NCI-H1092 (cell line): ENCODE measurements at regions not wholly inside any gene's neighbourhood (a gene's known extent, or its start where the extent isn't known, plus 50 kb on each side); places are given as distances from the start of the nearest gene placed in this dataset.
"Not testable (repeated sequence)": the region's sequence is repeated elsewhere in the genome, so short reads cannot be mapped to it uniquely, and the experiment has no call there.

Source experiments
- DNase-seq: peaks from one replicate; lab custom pipeline; 2025; lab: John Stamatoyannopoulos, UW

GRCh38 chr10:8691498-8692017 is 637.1 kb downstream of the GATA3 start:
- no peak for DNase-seq

GRCh38 chr10:8693635-8694034 is 639.1 kb downstream of the GATA3 start:
- DNase-seq: not testable (repeated sequence)

DNA sequence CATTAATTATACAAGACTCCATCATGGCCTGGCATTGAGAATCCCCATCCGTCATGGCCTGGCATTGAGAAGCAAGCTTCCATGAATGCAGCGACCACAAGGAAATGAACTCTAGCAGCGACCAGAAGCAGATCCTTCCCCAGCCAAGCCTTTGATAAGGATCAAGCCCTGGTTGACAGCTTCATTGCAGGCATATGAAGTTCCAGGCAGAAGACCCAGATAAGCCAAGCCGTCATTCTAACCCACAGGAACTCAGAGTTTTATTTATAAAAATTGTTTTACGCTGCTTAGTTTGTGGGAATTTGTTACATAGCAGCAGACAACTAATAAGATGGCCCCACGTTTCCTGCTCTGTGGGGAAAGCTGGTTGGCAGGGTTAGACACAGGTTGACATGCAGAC is 642.3 kb downstream of the GATA3 start:
- no peak for DNase-seq

DNA sequence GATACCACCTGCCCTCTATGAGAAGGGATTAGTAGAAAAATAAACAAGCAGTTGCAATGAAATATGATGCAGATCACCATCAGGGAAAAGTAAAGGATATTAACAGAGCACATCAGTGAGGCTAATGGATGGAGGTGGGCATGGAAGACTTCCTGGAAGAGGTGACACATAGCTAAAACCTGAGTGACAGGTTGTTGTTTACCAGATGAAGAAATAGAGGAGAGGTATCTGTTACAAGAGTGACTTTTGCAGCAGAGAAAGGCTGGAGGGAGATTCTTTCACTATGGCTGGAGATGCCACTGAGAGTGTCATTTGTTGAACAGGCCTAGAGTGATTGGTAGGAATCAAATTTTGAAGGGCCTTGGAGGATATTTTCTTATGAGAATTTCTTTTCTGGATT is 646.2 kb downstream of the GATA3 start:
- no peak for DNase-seq

DNA sequence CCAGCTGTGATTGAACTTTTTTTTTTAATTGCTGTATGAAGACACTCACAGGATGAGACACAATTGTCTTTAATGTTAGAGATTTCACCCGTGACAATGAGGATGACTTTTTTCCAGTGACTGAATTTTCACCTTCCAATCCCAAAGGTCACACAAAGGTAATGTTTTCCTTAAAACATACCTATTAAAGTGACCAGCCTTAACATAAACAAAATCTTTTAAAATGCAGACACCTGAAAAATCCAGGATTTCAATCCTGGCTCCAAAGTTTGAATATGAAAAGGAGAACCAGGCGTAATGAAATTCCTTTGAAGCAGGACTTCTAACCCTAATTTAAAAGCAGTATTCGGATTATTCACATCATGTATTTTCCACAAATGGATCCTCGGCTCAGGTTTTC is 647.7 kb downstream of the GATA3 start:
- no peak for DNase-seq

- no peak for DNase-seq
Observed at GRCh38 chr10:8705415-8705814, 650.9 kb downstream of the GATA3 start.

- DNase-seq: no peak
Observed at GRCh38 chr10:8712656-8713055, 658.2 kb downstream of the GATA3 start.

DNA sequence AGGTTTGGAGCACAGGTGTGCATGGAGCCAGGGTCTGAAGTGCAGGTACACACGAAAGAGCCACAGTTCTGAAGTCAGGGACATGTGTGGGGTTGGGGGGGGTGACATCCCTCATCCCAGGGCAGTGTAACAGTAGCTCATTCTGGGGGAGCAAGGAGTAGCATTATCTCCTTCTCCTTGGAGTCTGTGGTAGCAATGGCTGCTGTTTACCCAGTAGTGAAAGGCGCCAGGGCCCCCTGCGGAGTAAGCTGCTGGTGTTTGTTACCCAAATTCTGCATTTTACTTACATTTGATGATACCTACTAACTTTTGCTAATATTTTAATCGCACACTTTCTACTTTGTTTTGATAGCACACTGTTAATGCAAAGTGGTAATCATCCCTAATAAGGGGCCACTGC is 665.5 kb downstream of the GATA3 start:
- DNase-seq: no peak

DNA sequence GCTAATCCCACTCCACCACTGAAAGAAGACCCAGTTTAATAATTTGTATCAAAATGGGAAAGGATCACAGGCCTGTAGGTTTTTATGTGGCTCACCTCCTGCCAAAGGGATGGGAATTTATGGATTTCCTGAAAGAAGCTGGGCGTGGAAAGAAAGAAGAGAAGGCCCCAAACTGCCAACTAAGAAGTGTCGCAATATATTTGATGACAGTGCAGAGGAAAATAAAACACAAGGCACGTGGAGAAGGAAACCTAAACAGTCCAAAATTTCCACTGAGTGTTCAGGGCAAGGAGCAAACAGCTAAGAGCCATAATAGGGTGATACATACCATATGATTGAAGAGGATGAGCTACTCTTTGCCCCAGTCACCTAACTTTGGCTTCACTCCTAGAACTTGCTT is 667.2 kb downstream of the GATA3 start:
- no peak for DNase-seq

- DNase-seq: no peak
Observed at GRCh38 chr10:8722835-8723234, 668.3 kb downstream of the GATA3 start.

- DNase-seq: no peak
Observed at GRCh38 chr10:8725343-8725742, 670.9 kb downstream of the GATA3 start.

DNA sequence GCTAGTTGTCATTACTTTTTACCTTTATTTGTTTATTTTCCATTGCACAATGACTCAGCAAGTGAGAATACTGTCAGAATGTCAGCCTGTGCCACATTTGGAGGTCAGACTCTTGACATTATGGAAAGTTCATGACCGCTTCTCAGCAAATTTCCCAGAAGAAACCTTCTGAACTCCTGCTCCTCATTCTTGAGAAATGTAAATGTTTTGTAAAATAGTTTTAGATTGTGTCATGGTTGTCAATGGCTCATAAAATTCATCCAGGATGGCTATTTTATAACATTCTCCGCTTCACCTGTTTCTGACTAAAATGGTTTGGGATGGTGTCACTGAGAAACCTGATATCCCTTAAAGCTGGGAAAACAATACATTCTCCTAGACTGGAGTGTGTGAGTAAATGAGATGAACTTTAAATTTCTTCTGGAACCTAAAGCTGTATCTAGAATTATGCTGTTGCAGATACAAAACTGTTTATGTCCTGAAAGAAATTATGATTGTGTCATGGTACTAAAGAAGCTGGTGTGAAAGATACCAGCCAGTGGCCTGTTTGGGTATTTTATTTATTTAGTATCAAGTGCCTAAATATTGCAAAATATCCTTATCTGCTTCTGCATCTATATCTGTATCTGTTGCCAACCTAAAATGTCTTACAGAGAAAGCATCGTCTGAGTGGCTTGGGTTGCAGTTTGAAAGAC is 671.7 kb downstream of the GATA3 start:
- DNase-seq: no peak

DNA sequence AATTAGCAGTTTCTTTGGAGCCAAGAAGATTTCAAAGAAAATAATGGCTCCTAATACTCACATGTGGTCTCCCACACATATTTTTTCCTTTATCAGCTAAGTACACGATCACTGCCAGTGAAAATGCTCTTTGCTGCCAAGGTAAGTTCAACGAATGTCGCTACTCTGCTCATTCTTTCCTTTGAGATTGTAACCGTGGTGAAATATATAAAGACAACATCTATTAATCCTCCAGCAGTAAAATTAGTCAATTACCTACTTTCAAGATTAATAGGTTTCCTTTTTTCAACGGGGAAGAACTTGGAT is 672.2 kb downstream of the GATA3 start:
- DNase-seq: no peak

GRCh38 chr10:8731121-8732095 is 676.9 kb downstream of the GATA3 start:
- no peak for DNase-seq

DNA sequence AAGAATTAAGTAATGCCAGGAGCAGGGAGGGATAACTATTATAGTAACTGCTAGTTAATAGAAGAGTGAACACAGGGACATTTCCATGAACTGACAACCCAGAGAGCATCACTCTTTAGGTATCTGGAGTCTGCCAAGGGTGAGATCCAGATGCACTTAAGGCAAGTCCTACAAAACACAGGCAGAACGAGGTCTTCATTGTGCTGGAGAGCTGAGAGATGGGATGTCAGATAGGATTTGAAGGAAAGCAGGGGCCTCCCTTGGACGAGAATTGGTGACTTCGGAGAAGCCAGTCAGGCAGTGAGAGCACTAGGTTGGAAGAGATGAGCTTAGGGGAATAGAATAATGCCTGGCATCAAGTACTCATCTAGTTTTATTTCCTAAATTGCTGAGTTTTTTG is 684.5 kb downstream of the GATA3 start:
- DNase-seq: no peak

DNA sequence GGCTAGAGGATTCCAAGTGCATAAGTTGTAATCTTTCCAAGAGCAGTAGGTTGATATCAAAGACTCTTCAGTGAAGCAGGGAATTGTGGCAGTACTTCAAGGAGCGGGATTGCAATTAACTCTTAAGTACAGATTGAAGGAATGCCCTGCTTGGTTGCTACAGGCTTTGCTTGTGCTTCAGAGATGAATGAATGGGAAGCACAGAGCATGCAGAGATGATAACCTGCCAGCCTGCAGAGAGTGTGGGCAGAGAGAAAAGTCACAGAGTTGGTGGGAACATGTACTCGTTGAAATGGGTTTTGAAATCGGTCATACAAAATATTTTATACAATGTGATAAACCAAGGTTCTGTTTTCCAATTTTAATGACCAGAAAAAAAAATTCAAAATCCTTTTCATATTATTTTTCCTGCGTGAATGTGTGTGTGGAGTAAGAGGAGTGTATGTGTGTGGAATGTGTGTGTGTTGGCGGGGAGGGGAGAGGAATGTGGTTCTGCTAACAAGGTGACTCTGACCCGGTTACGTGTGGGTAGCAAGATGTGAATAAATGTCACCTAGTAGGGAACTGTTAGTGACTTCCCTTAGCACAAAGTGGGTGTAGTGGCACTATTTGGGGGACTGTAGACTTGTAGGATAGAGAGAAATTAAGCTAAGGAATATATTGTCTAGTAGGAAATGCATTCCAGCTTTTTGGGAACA is 697.8 kb downstream of the GATA3 start:
- no peak for DNase-seq

DNA sequence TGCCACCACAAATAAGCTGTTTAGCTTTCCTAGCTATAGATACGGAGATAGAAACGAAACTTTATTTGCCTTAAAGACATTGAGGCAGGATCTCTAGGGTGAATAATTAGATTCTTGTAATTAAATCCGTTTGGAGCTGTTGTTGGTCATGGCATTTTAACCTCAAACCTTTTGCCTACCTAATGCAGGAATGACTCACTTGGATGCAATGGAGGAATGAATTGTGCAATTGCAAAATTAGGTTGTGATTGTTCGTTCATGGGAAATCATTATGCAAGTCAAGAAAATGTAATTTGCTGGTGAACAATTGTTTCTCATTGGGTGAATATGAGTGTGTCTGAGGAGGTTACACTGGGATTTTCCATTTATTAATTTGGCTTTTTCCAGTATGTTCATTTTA is 703.5 kb downstream of the GATA3 start:
- DNase-seq: no peak

DNA sequence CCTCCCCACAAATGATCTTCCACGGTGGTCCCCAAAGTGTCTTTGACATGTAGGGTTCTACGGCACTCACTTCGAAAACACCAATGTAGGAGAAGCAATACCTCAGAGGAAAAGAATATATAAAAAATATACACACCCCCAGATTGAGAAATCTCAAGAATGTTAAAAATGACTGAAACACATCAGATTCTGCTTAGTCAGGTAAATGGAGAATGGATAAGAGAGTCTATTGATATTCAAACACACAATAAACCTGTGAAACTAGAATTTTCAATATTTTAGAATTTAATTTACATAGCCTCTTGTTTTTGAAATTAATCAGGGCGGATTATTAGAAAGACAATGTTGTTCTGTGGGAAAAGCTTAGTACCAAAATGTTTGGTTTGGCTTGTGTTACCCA is 712.4 kb downstream of the GATA3 start:
- DNase-seq: no peak

GRCh38 chr10:8767591-8767990 is 713.1 kb downstream of the GATA3 start:
- no peak for DNase-seq

DNA sequence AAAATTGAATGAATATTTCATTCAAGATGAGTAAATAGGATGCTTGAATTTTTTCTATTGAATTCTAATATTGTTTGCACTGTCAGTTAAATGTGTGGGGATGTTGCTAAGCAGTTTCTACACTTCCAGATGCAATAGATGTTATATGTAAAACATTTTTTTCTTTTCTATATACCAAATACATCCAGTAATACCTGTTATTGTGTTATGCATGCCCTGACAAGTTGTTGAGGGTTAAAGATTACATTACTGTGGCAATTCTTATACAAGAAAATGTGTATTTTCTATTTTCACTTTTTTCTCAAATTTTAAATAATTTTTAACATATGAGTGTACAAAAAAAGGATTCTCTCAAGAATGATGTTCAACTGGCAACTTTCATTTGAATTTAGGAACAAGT is 713.9 kb downstream of the GATA3 start:
- DNase-seq: no peak

- no peak for DNase-seq
Observed at GRCh38 chr10:8768852-8769251, 714.4 kb downstream of the GATA3 start.

DNA sequence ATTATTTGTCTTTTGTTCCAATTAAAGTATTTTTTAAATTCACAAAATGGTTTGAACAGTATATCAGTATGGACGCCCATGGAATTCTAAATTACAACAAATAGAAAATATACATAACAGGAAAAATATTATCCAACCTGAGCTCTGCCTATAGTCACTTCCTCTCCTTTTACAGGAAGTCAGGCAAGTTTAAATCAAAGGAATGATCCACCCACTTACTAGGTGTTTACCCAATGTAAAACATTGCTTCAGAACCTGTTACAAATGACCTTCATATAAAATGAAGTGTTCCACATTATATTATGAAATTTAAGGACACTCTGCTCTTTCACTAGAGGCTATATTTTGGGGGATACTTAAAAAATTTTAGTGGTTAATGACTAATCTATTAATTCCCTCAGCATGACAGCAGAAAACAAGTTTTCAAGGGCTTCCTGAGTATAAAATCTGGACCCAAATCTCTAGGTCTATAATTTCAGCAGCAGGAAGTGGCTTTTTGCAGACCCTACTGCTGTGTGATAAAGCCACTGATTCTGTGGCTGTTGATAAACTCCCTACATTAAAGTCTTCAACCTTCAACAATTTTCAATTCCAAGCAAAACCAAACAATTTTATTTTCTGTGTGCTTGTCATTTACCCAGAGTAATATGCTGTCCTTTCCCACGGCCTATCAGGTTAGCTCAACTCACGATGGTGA is 722.6 kb downstream of the GATA3 start:
- DNase-seq: no peak
